ENCODE measurements at regions not wholly inside any gene's neighbourhood (a gene's known extent, or its start where the extent isn't known, plus 50 kb on each side); places are given as distances from the start of the nearest gene placed in this dataset.
A peak's percentile ranks its signal among the peaks of the same experiment; 100 is the strongest.

DNA sequence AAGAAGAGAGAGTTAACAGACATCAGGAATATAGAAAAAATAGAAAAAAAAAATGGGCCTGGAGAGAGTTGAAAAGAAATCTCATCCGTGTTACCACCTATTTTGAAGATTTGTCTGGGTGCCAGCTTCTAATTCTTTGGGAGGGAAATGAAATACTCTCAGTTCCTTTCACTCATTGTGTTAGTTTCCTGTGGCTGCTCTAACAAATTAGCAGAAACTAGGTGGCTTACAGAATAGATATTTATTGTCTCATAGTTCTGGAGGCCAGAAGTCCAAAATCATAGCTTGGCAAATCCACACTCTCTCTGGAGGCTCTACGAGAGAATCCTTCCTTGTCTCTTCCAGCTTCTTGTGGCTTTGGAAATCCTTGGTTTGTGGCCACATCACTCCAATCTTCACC lies 225.1 kb upstream of the BTBD3 start (continued):
- TF ChIP-seq SNAPC2 (CRISPR knock-in tag; IDR thresholded peaks at IDR 0.05) (no peak), ZNF7 (CRISPR knock-in tag; IDR thresholded peaks at IDR 0.05) (no peak), ZZZ3 (CRISPR knock-in tag; IDR thresholded peaks at IDR 0.05; ENCODE audit: borderline replicate concordance) (no peak)

DNA sequence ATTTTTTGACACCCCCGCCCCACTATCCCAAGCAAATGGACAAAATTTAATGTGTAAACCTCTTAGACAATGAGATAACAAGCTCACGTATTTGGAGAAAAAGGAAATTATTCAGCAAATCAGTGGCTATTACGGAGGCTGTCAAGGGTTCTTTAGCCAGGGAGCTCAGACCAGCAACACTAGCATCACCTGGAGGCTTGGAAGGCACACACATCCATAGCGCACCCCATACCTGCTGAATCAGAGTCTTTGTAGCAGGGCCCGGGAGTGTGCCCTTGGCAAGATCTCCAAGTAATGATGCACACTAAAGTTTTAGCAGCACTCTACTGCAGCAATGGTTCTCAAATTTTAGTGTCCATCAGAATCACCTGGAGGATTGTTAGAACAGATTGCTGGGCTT lies 223.2 kb upstream of the BTBD3 start:
- intact Hi-C loops (cut with micrococcal nuclease; ENCODE audit: unreplicated experiment) = no loop called here
- ChIA-PET CTCF (ENCODE audit: low intra/inter-chr PET ratio, low total read pairs) (no interaction called here), POLR2A (no interaction called here)
- Histone ChIP-seq H3K4me1 (ENCODE audit: insufficient read depth, low read length) (no peaks in the 10 kb centered on the region), H3K36me3 (replicated peaks in 1 of 2; ENCODE audit: control insufficient read depth in 1 of 2, insufficient read depth in 2 of 2, low read length in 2 of 2) (no peaks in the 10 kb centered on the region), H3K27ac (ENCODE audit: extremely low read length, insufficient read depth, low read length) (no peak overlapping the region), H2AFZ (ENCODE audit: low read length) (no peak overlapping the region), H3K9me3 (ENCODE audit: low read length) (peaks cover 16% of the 10 kb centered on the region), H3K79me2 (ENCODE audit: insufficient read depth, low read length) (no peaks in the 10 kb centered on the region), H4K20me1 (ENCODE audit: insufficient read depth, low read length) (no peaks in the 10 kb centered on the region), H3K9ac (ENCODE audit: insufficient read depth, low read depth, low read length) (no peak overlapping the region), H3K4me2 (ENCODE audit: low read depth, low read length) (no peak overlapping the region), H3K4me3 (replicated peaks in 1 of 3; ENCODE audit: insufficient read depth in 1 of 3, low read depth in 2 of 3, low read length in 3 of 3) (no peak overlapping the region), H3K27me3 (ENCODE audit: control insufficient read depth in 1 of 2, insufficient read depth in 2 of 2, low read length in 2 of 2) (no peaks in the 10 kb centered on the region)
- 13% methylated on average over 5 of the region's 5 CpGs for WGBS (ENCODE audit: low lambda C conversion rate)
- in situ Hi-C loops (cut with HindIII; ENCODE audit: extremely low pct_ligation_motif_present, low pct_unique_long_range_greater_than_20kb) = no loop called here
- no TSS peak for BruUV-seq (replicated peaks)
- ATAC-seq (peak; percentile 36; the same call in 1 of the 3 replicates), DNase-seq (ENCODE audit: low spot score) (no peak), FAIRE-seq (no peak)
- TF ChIP-seq ZNF230 (CRISPR knock-in tag; IDR thresholded peaks at IDR 0.05) (no peak), REXO4 (CRISPR knock-in tag; IDR thresholded peaks at IDR 0.05; ENCODE audit: borderline replicate concordance) (no peak), HDAC1 (CRISPR knock-in tag; IDR thresholded peaks at IDR 0.05) (no peak)

DNA sequence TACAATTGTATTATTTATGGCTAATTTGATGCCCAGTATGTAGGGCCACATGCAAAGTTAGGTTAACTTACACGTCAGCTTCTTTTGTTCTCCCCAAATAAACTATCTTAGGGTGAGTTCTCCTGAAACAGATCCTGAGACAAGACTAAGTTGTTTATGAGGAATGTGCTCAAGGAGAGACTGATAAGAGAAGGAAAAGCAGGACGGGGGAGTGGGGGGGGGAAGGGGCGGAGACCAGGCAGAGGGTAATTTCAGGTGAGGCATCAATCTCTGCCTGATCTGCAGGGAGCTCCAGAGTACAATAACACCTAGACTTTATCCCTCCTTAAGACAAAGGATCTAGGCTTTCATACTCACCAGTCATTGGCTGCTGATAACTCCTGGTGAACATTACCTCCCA lies 220.6 kb upstream of the BTBD3 start:
- ATAC-seq (no peak), DNase-seq (ENCODE audit: low spot score) (no peak), FAIRE-seq (no peak)
- Histone ChIP-seq H3K9me3 (ENCODE audit: low read length) (peaks cover 16% of the 10 kb centered on the region), H4K20me1 (ENCODE audit: insufficient read depth, low read length) (no peaks in the 10 kb centered on the region), H2AFZ (ENCODE audit: low read length) (no peak overlapping the region), H3K9ac (ENCODE audit: insufficient read depth, low read depth, low read length) (no peak overlapping the region), H3K4me1 (ENCODE audit: insufficient read depth, low read length) (no peaks in the 10 kb centered on the region), H3K79me2 (ENCODE audit: insufficient read depth, low read length) (no peaks in the 10 kb centered on the region), H3K27me3 (ENCODE audit: control insufficient read depth in 1 of 2, insufficient read depth in 2 of 2, low read length in 2 of 2) (no peaks in the 10 kb centered on the region), H3K4me3 (replicated peaks in 1 of 3; ENCODE audit: insufficient read depth in 1 of 3, low read depth in 2 of 3, low read length in 3 of 3) (no peak overlapping the region), H3K27ac (ENCODE audit: extremely low read length, insufficient read depth, low read length) (no peak overlapping the region), H3K4me2 (ENCODE audit: low read depth, low read length) (no peak overlapping the region), H3K36me3 (replicated peaks in 1 of 2; ENCODE audit: control insufficient read depth in 1 of 2, insufficient read depth in 2 of 2, low read length in 2 of 2) (no peaks in the 10 kb centered on the region)
- intact Hi-C loops (cut with micrococcal nuclease; ENCODE audit: unreplicated experiment) (no loop called here), in situ Hi-C loops (cut with HindIII; ENCODE audit: extremely low pct_ligation_motif_present, low pct_unique_long_range_greater_than_20kb) (no loop called here)
- BruUV-seq (replicated peaks) = no TSS peak
- WGBS (ENCODE audit: low lambda C conversion rate) = 13% methylated on average over 3 of the region's 3 CpGs
- ChIA-PET POLR2A (no interaction called here), CTCF (ENCODE audit: low intra/inter-chr PET ratio, low total read pairs) (no interaction called here)
- TF ChIP-seq ZSCAN30 (CRISPR knock-in tag; IDR thresholded peaks at IDR 0.05) = no peak
- TF ChIP-seq RXRA (CRISPR knock-in tag; IDR thresholded peaks at IDR 0.05) = no peak
- TF ChIP-seq, protein P1, sequence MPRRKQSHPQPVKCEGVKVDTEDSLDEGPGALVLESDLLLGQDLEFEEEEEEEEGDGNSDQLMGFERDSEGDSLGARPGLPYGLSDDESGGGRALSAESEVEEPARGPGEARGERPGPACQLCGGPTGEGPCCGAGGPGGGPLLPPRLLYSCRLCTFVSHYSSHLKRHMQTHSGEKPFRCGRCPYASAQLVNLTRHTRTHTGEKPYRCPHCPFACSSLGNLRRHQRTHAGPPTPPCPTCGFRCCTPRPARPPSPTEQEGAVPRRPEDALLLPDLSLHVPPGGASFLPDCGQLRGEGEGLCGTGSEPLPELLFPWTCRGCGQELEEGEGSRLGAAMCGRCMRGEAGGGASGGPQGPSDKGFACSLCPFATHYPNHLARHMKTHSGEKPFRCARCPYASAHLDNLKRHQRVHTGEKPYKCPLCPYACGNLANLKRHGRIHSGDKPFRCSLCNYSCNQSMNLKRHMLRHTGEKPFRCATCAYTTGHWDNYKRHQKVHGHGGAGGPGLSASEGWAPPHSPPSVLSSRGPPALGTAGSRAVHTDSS (CRISPR knock-in tag; conservative IDR thresholded peaks at IDR 0.05) = no peak
- TF ChIP-seq TSC22D2 (CRISPR knock-in tag; IDR thresholded peaks at IDR 0.05; ENCODE audit: borderline replicate concordance) = no peak
- TF ChIP-seq CHCHD3 (CRISPR knock-in tag; IDR thresholded peaks at IDR 0.05) = no peak
- no peak for TF ChIP-seq ZNF747 (CRISPR knock-in tag; IDR thresholded peaks at IDR 0.05; ENCODE audit: borderline replicate concordance)
- TF ChIP-seq HNRNPUL1 (IDR thresholded peaks at IDR 0.05; ENCODE audit: low read depth, low read length) = no peak
- TF ChIP-seq ZNF598 (CRISPR knock-in tag; IDR thresholded peaks at IDR 0.05; ENCODE audit: borderline replicate concordance) = no peak
- no peak for TF ChIP-seq TAF1 (CRISPR knock-in tag; IDR thresholded peaks at IDR 0.05)
